HG03025 (cell line): ENCODE measurements at regions not wholly inside any gene's neighbourhood (a gene's known extent, or its start where the extent isn't known, plus 50 kb on each side); places are given as distances from the start of the nearest gene placed in this dataset.
A peak's percentile ranks its signal among the peaks of the same experiment; 100 is the strongest.
"Not testable (repeated sequence)": the region's sequence is repeated elsewhere in the genome, so short reads cannot be mapped to it uniquely, and the experiment has no call there.

Experiments used
- ATAC-seq: cut with Tn5 transposase; IDR thresholded peaks from one replicate; pipeline ENCODE4 v1.9.1; 2021; ENCODE audit warnings: mild to moderate bottlenecking, moderate library complexity; ENCODE audit not compliant: unreplicated experiment, low FRiP score

GRCh38 chr6:56753811-56754210 is 111.1 kb upstream of the DST start:
- no peak for ATAC-seq

DNA sequence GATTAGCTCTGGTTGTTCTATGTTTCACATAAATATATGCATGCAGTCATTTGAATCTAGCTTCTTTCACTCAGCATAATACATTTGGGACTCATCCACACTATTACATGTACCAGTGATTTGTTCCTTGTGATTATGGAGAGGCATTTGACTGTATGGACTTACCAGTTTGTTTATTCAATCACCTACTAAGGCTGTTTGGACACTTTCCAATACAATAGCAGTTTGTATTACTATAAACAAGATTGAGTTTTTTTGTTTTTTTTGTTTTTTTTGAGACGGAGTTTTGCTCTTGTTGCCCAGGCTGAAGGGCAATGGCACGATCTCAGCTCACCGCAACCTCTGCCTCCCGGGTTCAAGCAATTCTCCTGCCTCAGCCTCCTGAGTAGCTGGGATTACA is 109.8 kb upstream of the DST start:
- ATAC-seq = no peak

GRCh38 chr6:56752009-56752408 is 109.3 kb upstream of the DST start:
- ATAC-seq = no peak

- no peak for ATAC-seq
Observed at GRCh38 chr6:56751604-56752003, 108.9 kb upstream of the DST start.

- ATAC-seq = no peak
Observed at GRCh38 chr6:56750686-56751085, 108.0 kb upstream of the DST start.

GRCh38 chr6:56749632-56750151 is 107.0 kb upstream of the DST start:
- ATAC-seq = no peak

DNA sequence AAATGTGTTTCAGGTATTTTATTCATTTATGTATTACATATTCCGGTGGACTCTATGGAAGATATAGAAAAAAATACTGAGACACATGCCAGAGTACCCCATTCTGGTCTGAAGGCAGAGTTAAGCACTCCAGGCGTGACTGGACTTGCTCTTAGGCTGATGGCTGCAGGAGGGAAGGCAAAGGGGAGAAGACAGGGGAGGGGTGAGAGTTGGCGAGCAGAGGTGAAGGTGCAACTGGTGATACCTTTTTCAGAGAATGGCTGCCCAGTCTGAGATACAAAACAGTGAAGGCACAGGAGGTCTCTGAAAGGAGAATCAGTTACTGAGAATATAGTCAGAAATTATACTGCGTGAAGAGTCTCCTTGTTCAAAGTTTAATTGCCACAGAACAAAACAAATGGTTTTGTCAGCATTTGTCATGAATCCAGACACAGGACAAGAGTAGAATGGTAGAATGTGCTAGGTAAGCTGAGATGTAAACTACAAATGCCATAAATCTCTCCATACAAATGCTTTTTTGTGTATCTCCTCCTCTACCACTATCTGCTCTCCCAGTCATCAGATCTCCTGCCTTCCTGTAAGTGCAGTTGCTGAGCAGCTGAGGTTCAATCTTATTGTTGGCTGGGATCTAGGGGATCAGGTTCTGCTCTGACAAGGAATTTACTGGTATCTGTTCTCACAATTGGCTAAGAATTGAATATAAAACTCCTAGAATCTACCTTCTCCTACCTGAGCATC is 104.2 kb upstream of the DST start:
- no peak for ATAC-seq

- no peak for ATAC-seq
Observed at GRCh38 chr6:56745971-56746370, 103.3 kb upstream of the DST start.

DNA sequence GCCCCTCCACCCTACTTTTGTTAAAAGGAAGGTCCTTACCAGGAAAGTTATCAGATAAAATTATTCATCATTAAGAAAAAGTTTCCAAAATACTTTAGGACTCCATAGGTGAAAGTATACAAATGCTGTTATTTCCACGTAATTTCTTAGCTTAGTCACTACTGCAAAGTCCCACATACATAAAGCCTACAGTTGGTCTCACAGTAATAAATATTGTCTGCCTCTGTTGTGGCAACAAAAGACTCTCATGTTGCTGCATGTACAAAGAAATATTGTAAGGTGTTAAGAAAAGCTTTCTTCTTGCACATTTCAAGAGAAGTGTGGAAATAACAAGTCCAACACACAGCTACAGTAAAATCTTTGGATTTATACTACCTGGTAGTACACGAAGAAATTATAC is 102.4 kb upstream of the DST start:
- no peak for ATAC-seq

GRCh38 chr6:56744528-56744927 is 101.8 kb upstream of the DST start:
- ATAC-seq = no peak

DNA sequence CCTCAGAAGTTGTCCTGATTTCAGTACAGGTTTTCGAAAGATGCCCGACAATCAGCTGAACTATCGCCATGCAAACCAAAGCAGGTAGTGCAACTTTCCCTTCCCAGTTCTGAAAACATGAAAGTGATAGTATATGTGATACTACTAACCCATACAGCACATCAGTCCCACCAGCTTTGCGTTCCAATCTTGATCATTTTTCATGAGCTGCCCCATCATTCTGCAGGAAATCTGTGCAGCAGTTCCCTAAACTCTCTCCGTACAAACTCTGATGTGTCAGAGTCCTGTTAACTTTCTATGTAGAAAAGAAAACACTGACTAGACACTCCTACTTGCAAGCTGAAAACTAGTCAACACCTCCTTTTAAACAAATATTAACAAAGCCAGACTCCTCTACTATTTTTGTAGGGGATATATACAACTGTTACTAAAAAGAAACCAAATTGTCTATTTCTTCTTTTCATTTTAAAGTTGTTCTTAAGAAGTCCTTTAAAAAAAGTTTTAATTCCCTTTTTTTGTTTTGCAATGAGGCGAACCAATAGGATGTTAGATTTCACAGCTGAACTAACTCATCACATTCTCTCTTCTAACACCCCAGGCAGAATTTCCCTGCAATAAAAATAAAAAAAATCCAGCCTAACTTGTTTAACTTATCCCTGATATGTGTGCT is 99.6 kb upstream of the DST start:
- peak; percentile 63 for ATAC-seq

- no peak for ATAC-seq
Observed at GRCh38 chr6:56741472-56741871, 98.8 kb upstream of the DST start.

GRCh38 chr6:56739836-56740815 is 97.4 kb upstream of the DST start:
- ATAC-seq = no peak

GRCh38 chr6:56736804-56737203 is 94.1 kb upstream of the DST start:
- no peak for ATAC-seq

DNA sequence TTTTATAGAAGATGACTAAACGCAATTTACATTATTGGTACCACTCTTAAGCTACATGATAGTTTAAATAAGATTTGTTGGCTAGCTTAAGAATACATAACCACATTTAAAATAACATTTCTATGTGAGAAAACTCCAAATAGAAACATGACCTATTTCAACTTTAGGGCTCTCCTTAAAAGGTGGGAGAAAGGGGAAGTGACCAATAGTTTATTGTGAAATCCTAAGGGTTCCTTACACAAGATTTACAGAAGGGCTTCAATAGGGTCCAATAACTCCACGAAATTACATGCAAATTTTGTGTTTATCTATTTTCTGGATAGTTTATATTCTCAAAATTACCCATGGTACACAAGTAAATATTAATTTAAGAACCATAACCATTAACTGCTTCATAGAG is 91.6 kb upstream of the DST start:
- no peak for ATAC-seq

GRCh38 chr6:56733211-56733697 is 90.6 kb upstream of the DST start:
- no peak for ATAC-seq

- ATAC-seq = no peak
Observed at GRCh38 chr6:56732517-56732916, 89.8 kb upstream of the DST start.

DNA sequence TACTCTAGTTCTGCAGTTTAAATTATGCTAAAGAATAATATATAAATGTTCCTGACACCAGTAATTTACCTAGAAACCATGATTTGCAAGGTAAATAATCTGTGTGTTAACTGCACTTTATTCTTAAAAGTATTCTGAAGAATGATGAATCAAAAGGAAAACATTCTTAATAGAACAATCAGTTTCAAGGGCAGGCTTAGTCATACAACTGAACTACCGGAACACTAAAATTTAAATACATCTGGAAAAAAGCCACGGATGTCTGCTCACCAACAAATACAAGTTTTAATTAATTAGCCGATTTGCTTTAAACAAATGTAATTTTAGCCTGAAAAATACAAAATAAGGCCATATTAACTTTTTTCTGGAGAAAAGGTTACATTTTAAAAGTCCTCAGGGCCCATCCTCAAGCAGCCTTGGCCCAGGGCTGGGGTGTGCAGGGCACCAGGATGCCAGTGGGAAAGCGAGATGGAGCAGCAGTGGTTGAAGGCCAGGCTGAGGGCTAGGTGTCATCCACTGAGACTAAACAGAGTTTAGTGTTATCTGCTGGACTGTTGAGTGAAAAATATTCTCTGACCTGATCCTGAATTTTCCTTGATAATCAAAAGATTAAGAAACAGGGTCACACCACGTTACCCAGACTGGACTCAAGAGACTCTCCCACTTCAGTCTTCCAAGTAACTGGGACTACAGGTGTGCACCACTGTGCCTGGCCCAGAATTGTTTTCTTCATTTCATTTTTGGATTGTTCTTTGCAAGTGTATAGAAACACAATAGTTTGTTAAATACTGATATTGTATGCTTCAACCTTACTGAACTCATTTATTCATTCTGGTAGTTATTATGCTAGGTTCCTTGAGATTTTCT is 88.2 kb upstream of the DST start:
- ATAC-seq = no peak

DNA sequence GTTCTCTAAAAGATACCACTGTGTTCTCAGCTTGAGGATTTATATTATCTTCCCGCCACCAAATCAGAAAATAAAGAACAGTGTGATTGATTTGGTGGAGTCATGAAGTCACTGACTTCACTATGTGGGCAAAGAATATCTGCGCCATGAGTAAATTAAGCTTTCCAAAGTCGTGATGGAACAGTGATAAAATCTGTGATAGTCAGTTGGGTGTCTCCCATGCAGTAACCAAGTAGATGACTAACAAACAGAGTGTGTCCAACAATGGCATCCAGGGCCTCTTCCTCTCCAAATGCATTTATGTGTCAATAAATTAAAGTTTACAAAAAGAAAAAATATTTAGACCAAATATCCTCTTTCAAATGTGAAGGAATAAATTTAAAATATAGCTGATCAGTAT is 87.0 kb upstream of the DST start:
- ATAC-seq = no peak

DNA sequence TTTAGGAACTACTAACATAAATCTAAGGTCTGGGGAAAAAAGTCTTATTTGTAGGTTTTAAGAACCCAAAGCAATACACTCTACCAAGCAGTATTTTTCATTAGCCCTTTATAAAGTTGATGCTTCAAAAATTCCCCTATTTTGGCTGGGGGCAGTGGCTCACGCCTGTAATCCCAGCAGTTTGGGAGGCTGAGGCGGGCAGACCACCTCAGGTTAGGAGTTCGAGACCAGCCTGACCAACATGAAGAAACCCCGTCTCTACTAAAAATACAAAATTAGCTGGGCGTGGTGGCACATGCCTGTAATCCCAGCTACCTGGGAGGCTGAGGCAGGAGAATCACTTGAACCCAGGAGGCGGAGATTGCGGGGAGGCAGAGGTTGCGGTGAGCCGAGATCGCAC is 86.5 kb upstream of the DST start:
- ATAC-seq = not testable (repeated sequence)
